Endothelial cell of umbilical vein (primary cell): ENCODE measurements at regions not wholly inside any gene's neighbourhood (a gene's known extent, or its start where the extent isn't known, plus 50 kb on each side); places are given as distances from the start of the nearest gene placed in this dataset.

Experiments
- BruUV-seq: library from RNA; stranded (reverse); fragments of 400-500 nt; replicated peaks from 2 replicates; lab custom pipeline; 2021; lab: Mats Ljungman, UMichigan
- CTCF ChIA-PET: fragments of 300-600, 350-600 bp; sonication (Branson Sonifier 250); formaldehyde crosslinking; loops from one replicate; lab custom pipeline; 2021; ENCODE audit warnings: antibody characterized with exemption, inconsistent platforms; lab: Charles Lee
- POLR2A ChIA-PET: fragments of 300-600, 350-600 bp; sonication (Branson Sonifier 250); formaldehyde crosslinking; loops from one replicate; lab custom pipeline; 2021; ENCODE audit warnings: antibody characterized with exemption, inconsistent platforms; lab: Charles Lee
- DNase-seq: peaks from one replicate; pipeline ENCODE4 v3.0.0-alpha.2; 2011; ENCODE audit warnings: low read depth, low spot score
- FAIRE-seq: peaks from 2 replicates; lab custom pipeline; 2011; peaks lifted over from hg19 to GRCh38; lab: Jason Lieb, UNC
- H2AFZ ChIP-seq: 2 replicates; pipeline ENCODE4 v1.6.0; 2012; ENCODE audit warnings: low read depth, low read length, control low read depth, inconsistent platforms
- H3K27ac ChIP-seq: 2 replicates; pipeline ENCODE4 v1.5.1; 2011; ENCODE audit warnings: low read depth, mild to moderate bottlenecking, control low read depth, low read length, moderate library complexity; ENCODE audit not compliant: insufficient read depth
- H3K27me3 ChIP-seq, 2 experiments: 2 replicates each; pipeline versions ENCODE4 v1.6.0 to v1.6.1; 2011; ENCODE audit warnings: low read length in 2 of 2, mixed read lengths in 1 of 2; ENCODE audit not compliant: control insufficient read depth in 2 of 2, insufficient read depth in 2 of 2
- H3K36me3 ChIP-seq, 2 experiments: 2 replicates in 1 of 2; 3 replicates in 1 of 2; pipeline ENCODE4 v1.5.1; 2011; ENCODE audit warnings: low read length in 2 of 2, mild to moderate bottlenecking in 1 of 2, moderate library complexity in 1 of 2; ENCODE audit not compliant: control insufficient read depth in 2 of 2, insufficient read depth in 2 of 2; ENCODE audit errors: extremely low read depth in 1 of 2
- H3K4me1 ChIP-seq: 3 replicates; pipeline ENCODE4 v1.5.1; 2011; ENCODE audit warnings: mild to moderate bottlenecking, low read length; ENCODE audit not compliant: control insufficient read depth, insufficient read depth; ENCODE audit errors: extremely low read depth
- H3K4me2 ChIP-seq: 2 replicates; pipeline ENCODE4 v1.6.1; 2011; ENCODE audit warnings: low read length, control low read depth, mixed read lengths; ENCODE audit not compliant: insufficient read depth
- H3K4me3 ChIP-seq, 3 experiments: fragments of 200-600 bp in 1 of 3; sonication (generic), shearing (Covaris generic) in 1 of 3; replicated peaks in 1 of 3; 2 replicates each; pipeline ENCODE4 v1.5.1; 2011 to 2016; ENCODE audit warnings: control low read depth in 3 of 3, low read length in 3 of 3, mild to moderate bottlenecking in 2 of 3, inconsistent platforms in 1 of 3, low read depth in 1 of 3, moderate library complexity in 1 of 3; ENCODE audit not compliant: insufficient read depth in 1 of 3
- H3K79me2 ChIP-seq: 2 replicates; pipeline ENCODE4 v1.6.0; 2012; ENCODE audit warnings: low read length, inconsistent platforms; ENCODE audit not compliant: control insufficient read depth, insufficient read depth
- H3K9ac ChIP-seq: replicated peaks from 2 replicates; pipeline ENCODE3; 2011; ENCODE audit warnings: low read length, control low read depth; ENCODE audit not compliant: insufficient read depth; ENCODE audit errors: extremely low read depth
- H3K9me1 ChIP-seq: replicated peaks from 3 replicates; pipeline ENCODE4 v1.6.0; 2011; ENCODE audit warnings: mild to moderate bottlenecking, low read length; ENCODE audit not compliant: control insufficient read depth, insufficient read depth; ENCODE audit errors: extremely low read depth
- H3K9me3 ChIP-seq: replicated peaks from 2 replicates; pipeline ENCODE4 v1.5.1; 2012; ENCODE audit warnings: low read length, inconsistent platforms; ENCODE audit not compliant: control insufficient read depth, insufficient read depth
- H4K20me1 ChIP-seq: replicated peaks from 2 replicates; pipeline ENCODE3; 2011; ENCODE audit warnings: mild to moderate bottlenecking, low read length; ENCODE audit not compliant: control insufficient read depth, insufficient read depth; ENCODE audit errors: extremely low read depth
- FOS ChIP-seq: IDR thresholded peaks from 2 replicates; pipeline ENCODE4 v1.6.1; 2011; ENCODE audit warnings: mild to moderate bottlenecking, low read length, moderate library complexity, borderline replicate concordance; ENCODE audit not compliant: insufficient read depth
- GATA2 ChIP-seq: IDR thresholded peaks from 2 replicates; pipeline ENCODE4 v1.7.0; 2011; ENCODE audit warnings: low read depth, mild to moderate bottlenecking, moderate library complexity, mixed read lengths, low read length; ENCODE audit not compliant: insufficient read length, insufficient read depth
- JUN ChIP-seq: IDR thresholded peaks from 2 replicates; pipeline ENCODE4 v1.6.1; 2011; ENCODE audit warnings: borderline replicate concordance, low read depth; ENCODE audit not compliant: insufficient read length, insufficient read depth
- MYC ChIP-seq: IDR thresholded peaks from one replicate; pipeline ENCODE4 v1.6.1; 2011; ENCODE audit warnings: mild to moderate bottlenecking, low read depth, low read length
- POLR2A ChIP-seq: IDR thresholded peaks from 2 replicates; pipeline ENCODE4 v1.6.1; 2012; ENCODE audit warnings: low read depth, mild to moderate bottlenecking, control low read depth, low read length
- POLR2AphosphoS5 ChIP-seq: IDR thresholded peaks from 2 replicates; pipeline ENCODE4 v1.6.1; 2012; ENCODE audit warnings: low read depth, mild to moderate bottlenecking, control low read depth, low read length, moderate library complexity; ENCODE audit not compliant: insufficient read depth
- dilution Hi-C: fragments of 300-500 bp; cut with MboI; formaldehyde crosslinking; loops from one replicate; pipeline ENCODE4 v1.15.0; 2019; ENCODE audit warnings: low sequenced_read_pairs; ENCODE audit not compliant: extremely low pct_ligation_motif_present
- intact Hi-C: fragments of 100-400 bp; cut with micrococcal nuclease; formaldehyde crosslinking; loops from one replicate; pipeline ENCODE4 v1.10.0; 2022
- TF ChIP-seq, protein P1 (sequence below), 2 donors: IDR thresholded peaks; 1 replicate in 1 of 2; 2 replicates in 1 of 2; pipeline ENCODE4 v1.5.1; 2011; ENCODE audit warnings: low read length in 2 of 2, mild to moderate bottlenecking in 2 of 2, moderate library complexity in 2 of 2, control low read depth in 1 of 2, inconsistent platforms in 1 of 2, low read depth in 1 of 2; ENCODE audit not compliant: insufficient read depth in 1 of 2; ENCODE audit errors: extremely low read depth in 1 of 2
- TF ChIP-seq, protein P2 (sequence below): IDR thresholded peaks from 2 replicates; pipeline ENCODE4 v1.6.1; 2011; ENCODE audit not compliant: insufficient read depth, insufficient read length

DNA sequence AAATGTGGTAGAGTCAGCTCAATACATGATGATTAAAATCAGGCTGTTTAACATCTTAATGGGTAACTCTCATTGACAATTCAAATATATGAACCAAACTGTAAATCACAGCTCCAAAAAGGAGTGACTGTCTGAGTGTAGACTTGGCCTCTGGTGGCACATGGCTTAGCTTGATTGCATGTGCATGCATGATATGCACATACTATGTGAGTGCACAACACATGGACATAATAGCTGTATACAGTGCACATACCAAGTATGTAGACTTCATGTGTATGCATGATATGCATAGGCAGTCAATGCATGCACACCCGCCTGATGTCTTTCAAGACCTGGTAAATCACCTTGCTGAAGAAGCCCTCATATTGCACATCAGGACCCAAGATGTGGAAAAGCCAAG, 252.0 kb upstream of the SOX11 start:
- BruUV-seq = no TSS peak
- Histone ChIP-seq H3K27me3 (no peaks in the 10 kb centered on the region), H3K4me2 (no peak overlapping the region), H4K20me1 (no peaks in the 10 kb centered on the region), H3K4me1 (no peaks in the 10 kb centered on the region), H3K9me1 (no peaks in the 10 kb centered on the region), H3K27ac (no peak overlapping the region), H2AFZ (no peak overlapping the region), H3K36me3 (no peaks in the 10 kb centered on the region), H3K9me3 (peaks cover 6% of the 10 kb centered on the region), H3K4me3 (no peak overlapping the region), H3K79me2 (no peaks in the 10 kb centered on the region), H3K9ac (no peak overlapping the region)
- dilution Hi-C loops (no loop called here), intact Hi-C loops (no loop called here)
- CTCF ChIA-PET = no interaction called here
- POLR2A ChIA-PET = no interaction called here
- no peak for FAIRE-seq
- no peak for TF ChIP-seq POLR2AphosphoS5
- no peak for TF ChIP-seq JUN
- TF ChIP-seq, protein P1, sequence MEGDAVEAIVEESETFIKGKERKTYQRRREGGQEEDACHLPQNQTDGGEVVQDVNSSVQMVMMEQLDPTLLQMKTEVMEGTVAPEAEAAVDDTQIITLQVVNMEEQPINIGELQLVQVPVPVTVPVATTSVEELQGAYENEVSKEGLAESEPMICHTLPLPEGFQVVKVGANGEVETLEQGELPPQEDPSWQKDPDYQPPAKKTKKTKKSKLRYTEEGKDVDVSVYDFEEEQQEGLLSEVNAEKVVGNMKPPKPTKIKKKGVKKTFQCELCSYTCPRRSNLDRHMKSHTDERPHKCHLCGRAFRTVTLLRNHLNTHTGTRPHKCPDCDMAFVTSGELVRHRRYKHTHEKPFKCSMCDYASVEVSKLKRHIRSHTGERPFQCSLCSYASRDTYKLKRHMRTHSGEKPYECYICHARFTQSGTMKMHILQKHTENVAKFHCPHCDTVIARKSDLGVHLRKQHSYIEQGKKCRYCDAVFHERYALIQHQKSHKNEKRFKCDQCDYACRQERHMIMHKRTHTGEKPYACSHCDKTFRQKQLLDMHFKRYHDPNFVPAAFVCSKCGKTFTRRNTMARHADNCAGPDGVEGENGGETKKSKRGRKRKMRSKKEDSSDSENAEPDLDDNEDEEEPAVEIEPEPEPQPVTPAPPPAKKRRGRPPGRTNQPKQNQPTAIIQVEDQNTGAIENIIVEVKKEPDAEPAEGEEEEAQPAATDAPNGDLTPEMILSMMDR (IDR thresholded peaks at IDR 0.05; ENCODE audit: extremely low read depth in 1 of 2, insufficient read depth in 1 of 2, low read depth in 1 of 2, low read length in 2 of 2) = no peak
- TF ChIP-seq POLR2A = no peak
- TF ChIP-seq, protein P2, sequence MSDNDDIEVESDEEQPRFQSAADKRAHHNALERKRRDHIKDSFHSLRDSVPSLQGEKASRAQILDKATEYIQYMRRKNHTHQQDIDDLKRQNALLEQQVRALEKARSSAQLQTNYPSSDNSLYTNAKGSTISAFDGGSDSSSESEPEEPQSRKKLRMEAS = no peak
- no peak for TF ChIP-seq FOS
- no peak for TF ChIP-seq MYC
- no peak for TF ChIP-seq GATA2
- no peak for DNase-seq
